ENCODE measurements at regions not wholly inside any gene's neighbourhood (a gene's known extent, or its start where the extent isn't known, plus 50 kb on each side); places are given as distances from the start of the nearest gene placed in this dataset.

GRCh38 chr5:175121457-175121856, 322.5 kb downstream of the DRD1 start:
- TF ChIP-seq, protein P1, sequence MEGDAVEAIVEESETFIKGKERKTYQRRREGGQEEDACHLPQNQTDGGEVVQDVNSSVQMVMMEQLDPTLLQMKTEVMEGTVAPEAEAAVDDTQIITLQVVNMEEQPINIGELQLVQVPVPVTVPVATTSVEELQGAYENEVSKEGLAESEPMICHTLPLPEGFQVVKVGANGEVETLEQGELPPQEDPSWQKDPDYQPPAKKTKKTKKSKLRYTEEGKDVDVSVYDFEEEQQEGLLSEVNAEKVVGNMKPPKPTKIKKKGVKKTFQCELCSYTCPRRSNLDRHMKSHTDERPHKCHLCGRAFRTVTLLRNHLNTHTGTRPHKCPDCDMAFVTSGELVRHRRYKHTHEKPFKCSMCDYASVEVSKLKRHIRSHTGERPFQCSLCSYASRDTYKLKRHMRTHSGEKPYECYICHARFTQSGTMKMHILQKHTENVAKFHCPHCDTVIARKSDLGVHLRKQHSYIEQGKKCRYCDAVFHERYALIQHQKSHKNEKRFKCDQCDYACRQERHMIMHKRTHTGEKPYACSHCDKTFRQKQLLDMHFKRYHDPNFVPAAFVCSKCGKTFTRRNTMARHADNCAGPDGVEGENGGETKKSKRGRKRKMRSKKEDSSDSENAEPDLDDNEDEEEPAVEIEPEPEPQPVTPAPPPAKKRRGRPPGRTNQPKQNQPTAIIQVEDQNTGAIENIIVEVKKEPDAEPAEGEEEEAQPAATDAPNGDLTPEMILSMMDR (IDR thresholded peaks at IDR 0.05), result no peak
- no peak for TF ChIP-seq POLR2A (IDR thresholded peaks at IDR 0.05)
- no peak for TF ChIP-seq POLR2AphosphoS5 (IDR thresholded peaks at IDR 0.05)
- no peak for TF ChIP-seq EP300 (IDR thresholded peaks at IDR 0.05)

Measured in sigmoid colon (tissue), 4 donors.